IMR-90 (cell line): ENCODE measurements at regions not wholly inside any gene's neighbourhood (a gene's known extent, or its start where the extent isn't known, plus 50 kb on each side); places are given as distances from the start of the nearest gene placed in this dataset.
A peak's percentile ranks its signal among the peaks of the same experiment; 100 is the strongest.

ENCODE experiments used
- ATAC-seq: fragments of 200-7000 bp; cut with Tn5 transposase; 2 replicates; pipeline ENCODE4 v1.9.1; 2020; ENCODE audit warnings: low read depth, mild to moderate bottlenecking, moderate library complexity
- BruUV-seq: library from RNA; stranded (reverse); fragments of 400-500 nt; replicated peaks from 2 replicates; lab custom pipeline; 2021; lab: Mats Ljungman, UMichigan
- CTCF ChIA-PET: fragments of 300-600 bp; formaldehyde crosslinking; extraction: SDS; loops from one replicate; lab custom pipeline; 2021; ENCODE audit warnings: antibody characterized with exemption; lab: Yijun Ruan, JAX
- POLR2A ChIA-PET: fragments of 300-600 bp; sonication (Branson Sonifier 250); formaldehyde crosslinking; loops from one replicate; lab custom pipeline; 2022; ENCODE audit warnings: antibody characterized with exemption; ENCODE audit not compliant: unreplicated experiment; lab: Charles Lee
- DNase-seq: peaks from one replicate; pipeline ENCODE4 v3.0.0; 2013
- H2AFZ ChIP-seq: replicated peaks from 2 replicates; pipeline ENCODE3; 2013; ENCODE audit warnings: low read length, mild to moderate bottlenecking; ENCODE audit not compliant: poor library complexity
- H2AK5ac ChIP-seq: 2 replicates; pipeline ENCODE4 v1.6.1; 2013; ENCODE audit warnings: low read depth, low read length, inconsistent platforms
- H2AK9ac ChIP-seq: replicated peaks from 2 replicates; pipeline ENCODE3; 2013; ENCODE audit warnings: mild to moderate bottlenecking, low read depth, low read length, moderate library complexity; ENCODE audit not compliant: poor library complexity
- H2BK120ac ChIP-seq: 2 replicates; pipeline ENCODE4 v1.6.1; 2013; ENCODE audit warnings: low read depth, low read length, inconsistent platforms
- H2BK15ac ChIP-seq: 3 replicates; pipeline ENCODE4 v1.6.1; 2013; ENCODE audit warnings: low read depth, low read length, inconsistent platforms
- H2BK20ac ChIP-seq: 2 replicates; pipeline ENCODE4 v1.6.1; 2013; ENCODE audit warnings: low read depth, mild to moderate bottlenecking, inconsistent platforms, low read length, moderate library complexity
- H2BK5ac ChIP-seq: 2 replicates; pipeline ENCODE4 v1.6.1; 2013; ENCODE audit warnings: mild to moderate bottlenecking, low read depth, low read length, inconsistent platforms; ENCODE audit not compliant: poor library complexity, severe bottlenecking
- H3K14ac ChIP-seq: replicated peaks from 2 replicates; pipeline ENCODE4 v1.6.1; 2013; ENCODE audit warnings: low read depth, low read length, inconsistent platforms
- H3K18ac ChIP-seq: 2 replicates; pipeline ENCODE4 v1.6.1; 2013; ENCODE audit warnings: low read depth, low read length, control low read depth
- H3K23ac ChIP-seq: 2 replicates; pipeline ENCODE4 v1.6.1; 2013; ENCODE audit warnings: low read depth, low read length, inconsistent platforms
- H3K27ac ChIP-seq: 2 replicates; pipeline ENCODE4 v1.5.1; 2013; ENCODE audit warnings: mild to moderate bottlenecking, control low read depth, low read length; ENCODE audit not compliant: insufficient read depth
- H3K27me3 ChIP-seq: 2 replicates; pipeline ENCODE4 v1.6.1; 2013; ENCODE audit warnings: low read length; ENCODE audit not compliant: control insufficient read depth, insufficient read depth
- H3K36me3 ChIP-seq: 2 replicates; pipeline ENCODE4 v1.6.1; 2013; ENCODE audit warnings: low read length, mixed read lengths; ENCODE audit not compliant: control insufficient read depth, insufficient read depth
- H3K4ac ChIP-seq: 2 replicates; pipeline ENCODE4 v1.6.1; 2013; ENCODE audit warnings: low read depth, low read length, inconsistent platforms
- H3K4me1 ChIP-seq: 2 replicates; pipeline ENCODE4 v1.6.1; 2013; ENCODE audit warnings: low read length, mixed read lengths; ENCODE audit not compliant: control insufficient read depth, insufficient read depth
- H3K4me2 ChIP-seq: 2 replicates; pipeline ENCODE4 v1.6.1; 2013; ENCODE audit warnings: low read depth, mild to moderate bottlenecking, control low read depth, low read length, moderate library complexity
- H3K4me3 ChIP-seq: 2 replicates; pipeline ENCODE4 v1.5.1; 2013; ENCODE audit warnings: low read depth, mild to moderate bottlenecking, control low read depth, low read length, moderate library complexity; ENCODE audit not compliant: insufficient read depth
- H3K56ac ChIP-seq: 2 replicates; pipeline ENCODE4 v1.6.1; 2013; ENCODE audit warnings: low read length, inconsistent platforms; ENCODE audit not compliant: insufficient read depth; ENCODE audit errors: extremely low read depth
- H3K79me1 ChIP-seq, 2 experiments: 2 replicates each; pipeline ENCODE4 v1.6.1; 2013; ENCODE audit warnings: low read length in 2 of 2, inconsistent platforms in 1 of 2, low read depth in 1 of 2
- H3K9ac ChIP-seq: 2 replicates; pipeline ENCODE4 v1.6.1; 2013; ENCODE audit warnings: low read depth, low read length, control low read depth
- H3K9me1 ChIP-seq: 2 replicates; pipeline ENCODE4 v1.6.1; 2013; ENCODE audit warnings: low read length, inconsistent platforms; ENCODE audit not compliant: insufficient read depth
- H3K9me3 ChIP-seq: 2 replicates; pipeline ENCODE4 v1.6.1; 2013; ENCODE audit warnings: low read length; ENCODE audit not compliant: control insufficient read depth, insufficient read depth
- H4K20me1 ChIP-seq: 2 replicates; pipeline ENCODE4 v1.6.1; 2013; ENCODE audit warnings: low read length, inconsistent platforms; ENCODE audit not compliant: insufficient read depth
- H4K5ac ChIP-seq: 2 replicates; pipeline ENCODE4 v1.6.1; 2013; ENCODE audit warnings: mild to moderate bottlenecking, low read depth, low read length, control low read depth
- H4K8ac ChIP-seq, 2 experiments: 2 replicates each; pipeline ENCODE4 v1.6.1; 2013; ENCODE audit warnings: low read depth in 2 of 2, low read length in 2 of 2, control low read depth in 1 of 2, inconsistent platforms in 1 of 2
- H4K91ac ChIP-seq: 2 replicates; pipeline ENCODE4 v1.6.1; 2013; ENCODE audit warnings: low read depth, low read length, inconsistent platforms; ENCODE audit not compliant: insufficient read depth
- BHLHE40 ChIP-seq: fragments of 150-350 bp; IDR thresholded peaks from 2 replicates; pipeline ENCODE4 v1.6.1; 2016; ENCODE audit warnings: mild to moderate bottlenecking, low read depth, low read length
- CEBPB ChIP-seq: IDR thresholded peaks from 2 replicates; pipeline ENCODE4 v1.6.1; 2012; ENCODE audit warnings: low read depth, low read length, improper control_type of control experiment
- CTCF ChIP-seq: conservative IDR thresholded peaks from 2 replicates; pipeline ENCODE4 v1.5.1; 2012; ENCODE audit warnings: mild to moderate bottlenecking, low read depth, low read length, improper control_type of control experiment
- ELK1 ChIP-seq: fragments of 150-350 bp; IDR thresholded peaks from 2 replicates; pipeline ENCODE4 v1.6.1; 2016; ENCODE audit warnings: low read depth, mild to moderate bottlenecking, low read length, moderate library complexity, borderline replicate concordance
- FOS ChIP-seq: fragments of 150-350 bp; IDR thresholded peaks from 2 replicates; pipeline ENCODE4 v1.6.1; 2016; ENCODE audit warnings: low read depth, low read length
- MAZ ChIP-seq: IDR thresholded peaks from 2 replicates; pipeline ENCODE4 v1.6.1; 2012; ENCODE audit warnings: low read depth, mild to moderate bottlenecking, low read length, improper control_type of control experiment, moderate library complexity, borderline replicate concordance
- MXI1 ChIP-seq: IDR thresholded peaks from 2 replicates; pipeline ENCODE4 v1.6.1; 2012; ENCODE audit warnings: low read depth, mild to moderate bottlenecking, low read length, moderate library complexity, borderline replicate concordance
- NFE2L2 ChIP-seq: fragments of 150-350 bp; IDR thresholded peaks from 2 replicates; pipeline ENCODE4 v1.6.1; 2016; ENCODE audit warnings: low read depth, mild to moderate bottlenecking, low read length
- POLR2A ChIP-seq: IDR thresholded peaks from 2 replicates; pipeline ENCODE4 v1.6.1; 2012; ENCODE audit warnings: mild to moderate bottlenecking, low read depth, low read length
- RCOR1 ChIP-seq: IDR thresholded peaks from 2 replicates; pipeline ENCODE4 v1.6.1; 2012; ENCODE audit warnings: mild to moderate bottlenecking, low read length, improper control_type of control experiment; ENCODE audit not compliant: insufficient replicate concordance
- WGBS, 2 experiments: methylation state at CpG; one replicate each; pipeline versions ENCODE4 v1.1.5 to v1.1.7; 2013; ENCODE audit warnings: missing lambda C conversion rate in 2 of 2; ENCODE audit not compliant: insufficient read length in 1 of 2; ENCODE audit errors: extremely low coverage in 2 of 2; 5-methylcytosine and 5-hydroxymethylcytosine counted together
- dilution Hi-C: fragments of 300-500 bp; cut with HindIII; formaldehyde crosslinking; loops from one replicate; pipeline ENCODE4 v1.14.3; 2018; ENCODE audit warnings: low sequenced_read_pairs; ENCODE audit not compliant: unreplicated experiment
- in situ Hi-C: fragments of 300-500 bp; cut with MboI; formaldehyde crosslinking; loops from 3 replicates; pipeline ENCODE4 v1.14.3; 2019; ENCODE audit warnings: low sequenced_read_pairs, inconsistent platforms, mixed read lengths
- intact Hi-C: fragments of 100-400 bp; cut with micrococcal nuclease; formaldehyde crosslinking; loops from 2 replicates; pipeline ENCODE4 v1.10.0; 2022

GRCh38 chr5:54704333-54704732, 186.8 kb downstream of the SNX18 start:
- Histone ChIP-seq H4K5ac (no peak overlapping the region; the same call in 1 of the 2 replicates), H3K4me3 (no peak overlapping the region), H3K9me1 (peaks cover 10% of the 10 kb centered on the region), H2AFZ (no peak overlapping the region), H4K20me1 (no peaks in the 10 kb centered on the region), H4K91ac (no peak overlapping the region), H2BK20ac (peak overlapping the region; percentile 30; the same call in 1 of the 2 replicates), H2AK9ac (no peak overlapping the region), H3K14ac (peak overlapping the region; percentile 11), H3K27ac (peak overlapping the region; percentile 78; the same call in 1 of the 2 replicates), H3K27me3 (no peaks in the 10 kb centered on the region), H2BK5ac (peak overlapping the region; percentile 96), H3K4me2 (no peak overlapping the region), H3K9me3 (no peaks in the 10 kb centered on the region), H4K8ac (peak overlapping the region; percentile 44 to 49; a peak in 3 of 4 replicates), H2AK5ac (no peak overlapping the region), H3K36me3 (no peaks in the 10 kb centered on the region), H2BK15ac (0 out of 3 replicates have a peak overlapping the region, but pooled peaks have one; percentile 0), H3K4ac (peak overlapping the region; percentile 36), H3K79me1 (peaks cover 5 to 26% of the 10 kb centered on the region in 2 experiments; a peak in 3 of 4 replicates), H3K56ac (no peak overlapping the region), H3K4me1 (peaks cover 21% of the 10 kb centered on the region), H3K18ac (no peak overlapping the region; the same call in 1 of the 2 replicates), H3K9ac (no peak overlapping the region), H3K23ac (no peak overlapping the region), H2BK120ac (peak overlapping the region; percentile 98)
- TF ChIP-seq CTCF = no peak
- TF ChIP-seq FOS = no peak
- TF ChIP-seq MAZ = no peak
- TF ChIP-seq BHLHE40 = no peak
- no peak for TF ChIP-seq POLR2A
- TF ChIP-seq NFE2L2 = no peak
- TF ChIP-seq MXI1 = no peak
- no peak for TF ChIP-seq CEBPB
- TF ChIP-seq ELK1 = no peak
- TF ChIP-seq RCOR1 = no peak
- CTCF ChIA-PET = no interaction called here
- POLR2A ChIA-PET = no interaction called here
- ATAC-seq (peak; percentile 22; the same call in 1 of the 2 replicates), DNase-seq (peak; percentile 81)
- BruUV-seq = no TSS peak
- in situ Hi-C loops = no loop called here
- intact Hi-C loops = loop anchor here (5.0 kb wide), 3 partner anchors 53 to 187 kb away; partner anchors contain the start of gene SNX18
- dilution Hi-C loops = no loop called here
- WGBS, 2 experiments = no CpG with 5 or more reads among the region's 1 CpG
